ENCODE measurements at regions not wholly inside any gene's neighbourhood (a gene's known extent, or its start where the extent isn't known, plus 50 kb on each side); places are given as distances from the start of the nearest gene placed in this dataset.

- DNase-seq, result no peak
Measured at GRCh38 chr12:93125126-93125525, 196.0 kb upstream of the EEA1 start.

GRCh38 chr12:93126069-93126474 lies 197.0 kb upstream of the EEA1 start:
- Histone ChIP-seq H3K27me3 (ENCODE audit: insufficient read depth) (no peaks in the 10 kb centered on the region), H3F3A (replicated peaks; ENCODE audit: insufficient read depth) (no peaks in the 10 kb centered on the region), H3K27ac (ENCODE audit: low read depth in 2 of 2, low read length in 1 of 2) (no peak overlapping the region), H3K4me2 (no peak overlapping the region), H2AFZ (ENCODE audit: low read depth) (no peak overlapping the region), H3K9me2 (no peaks in the 10 kb centered on the region), H3K9ac (no peak overlapping the region), H4K20me1 (ENCODE audit: insufficient read depth) (no peaks in the 10 kb centered on the region), H3K4me1 (ENCODE audit: control insufficient read depth in 1 of 2, insufficient read depth in 2 of 2, low read depth in 1 of 2, low read length in 1 of 2) (peaks cover 0 to 17% of the 10 kb centered on the region in 2 experiments; a peak in 2 of 4 replicates), H3K79me2 (ENCODE audit: insufficient read depth) (no peaks in the 10 kb centered on the region), H3K9me3 (no peaks in the 10 kb centered on the region), H3K36me3 (replicated peaks in 1 of 2; ENCODE audit: control insufficient read depth in 1 of 2, insufficient read depth in 2 of 2, low read length in 1 of 2) (no peaks in the 10 kb centered on the region), H3K4me3 (ENCODE audit: low read depth in 2 of 2, low read length in 1 of 2) (no peak overlapping the region)
- 100% methylated on average over 2 of the region's 2 CpGs for WGBS (ENCODE audit: low lambda C conversion rate)
- TF ChIP-seq TCF12 (IDR thresholded peaks at IDR 0.05), result no peak
- no peak for TF ChIP-seq JUND (IDR thresholded peaks at IDR 0.05)
- TF ChIP-seq FOSL2 (IDR thresholded peaks at IDR 0.05; ENCODE audit: borderline replicate concordance, low read depth), result no peak
- no peak for TF ChIP-seq YY1 (IDR thresholded peaks at IDR 0.05; ENCODE audit: low read depth)
- TF ChIP-seq FOXJ3 (CRISPR knock-in tag; IDR thresholded peaks at IDR 0.05), result no peak
- no peak for TF ChIP-seq USF1 (IDR thresholded peaks at IDR 0.05; ENCODE audit: borderline replicate concordance, low read depth)
- no peak for TF ChIP-seq ZBTB33 (IDR thresholded peaks at IDR 0.05; ENCODE audit: borderline replicate concordance, low read depth)
- TF ChIP-seq CHD2 (IDR thresholded peaks at IDR 0.05; ENCODE audit: low read length, partially characterized antibody), result no peak
- TF ChIP-seq GABPA (IDR thresholded peaks at IDR 0.05; ENCODE audit: low read depth), result no peak
- no peak for TF ChIP-seq MXI1 (IDR thresholded peaks at IDR 0.05; ENCODE audit: low read depth, low read length)
- TF ChIP-seq RFX5 (IDR thresholded peaks at IDR 0.05; ENCODE audit: low read length), result no peak
- TF ChIP-seq SIN3A (IDR thresholded peaks at IDR 0.05; ENCODE audit: borderline replicate concordance, low read depth, low read length), result no peak
- TF ChIP-seq MEF2A (IDR thresholded peaks at IDR 0.05; ENCODE audit: borderline replicate concordance, low read depth), result no peak
- POLR2A ChIA-PET, result no interaction called here
- CTCF ChIA-PET, result no interaction called here
- DNase-seq, result no peak

More at GRCh38 chr12:93125126-93125525, 196.0 kb upstream of the EEA1 start:
- Histone ChIP-seq H4K20me1 (ENCODE audit: insufficient read depth) (no peaks in the 10 kb centered on the region), H3K4me2 (no peak overlapping the region), H3K4me1 (ENCODE audit: control insufficient read depth in 1 of 2, insufficient read depth in 2 of 2, low read depth in 1 of 2, low read length in 1 of 2) (peaks cover 0 to 17% of the 10 kb centered on the region in 2 experiments; a peak in 2 of 4 replicates), H3K27me3 (ENCODE audit: insufficient read depth) (no peaks in the 10 kb centered on the region), H3F3A (replicated peaks; ENCODE audit: insufficient read depth) (no peaks in the 10 kb centered on the region), H3K9me2 (no peaks in the 10 kb centered on the region), H2AFZ (ENCODE audit: low read depth) (no peak overlapping the region), H3K79me2 (ENCODE audit: insufficient read depth) (no peaks in the 10 kb centered on the region), H3K27ac (ENCODE audit: low read depth in 2 of 2, low read length in 1 of 2) (no peak overlapping the region), H3K4me3 (ENCODE audit: low read depth in 2 of 2, low read length in 1 of 2) (no peak overlapping the region), H3K36me3 (replicated peaks in 1 of 2; ENCODE audit: control insufficient read depth in 1 of 2, insufficient read depth in 2 of 2, low read length in 1 of 2) (no peaks in the 10 kb centered on the region), H3K9me3 (no peaks in the 10 kb centered on the region), H3K9ac (no peak overlapping the region)
- TF ChIP-seq MXI1 (IDR thresholded peaks at IDR 0.05; ENCODE audit: low read depth, low read length) (no peak), NFIC (IDR thresholded peaks at IDR 0.05; ENCODE audit: borderline replicate concordance) (no peak), ZBTB33 (IDR thresholded peaks at IDR 0.05; ENCODE audit: borderline replicate concordance, low read depth) (no peak), YY1 (IDR thresholded peaks at IDR 0.05; ENCODE audit: low read depth) (no peak)
- CTCF ChIA-PET, result no interaction called here
- WGBS (ENCODE audit: low lambda C conversion rate), result 64% methylated on average over 1 of the region's 1 CpG
- POLR2A ChIA-PET, result no interaction called here

Data from SK-N-SH (cell line).